Fibroblast of skin of back (primary cell): ENCODE measurements at regions not wholly inside any gene's neighbourhood (a gene's known extent, or its start where the extent isn't known, plus 50 kb on each side); places are given as distances from the start of the nearest gene placed in this dataset.
"Not testable (repeated sequence)": the region's sequence is repeated elsewhere in the genome, so short reads cannot be mapped to it uniquely, and the experiment has no call there.

Experiments
- DNase-seq: peaks from one replicate; pipeline ENCODE4 v3.0.0-alpha.2; 2013

DNA sequence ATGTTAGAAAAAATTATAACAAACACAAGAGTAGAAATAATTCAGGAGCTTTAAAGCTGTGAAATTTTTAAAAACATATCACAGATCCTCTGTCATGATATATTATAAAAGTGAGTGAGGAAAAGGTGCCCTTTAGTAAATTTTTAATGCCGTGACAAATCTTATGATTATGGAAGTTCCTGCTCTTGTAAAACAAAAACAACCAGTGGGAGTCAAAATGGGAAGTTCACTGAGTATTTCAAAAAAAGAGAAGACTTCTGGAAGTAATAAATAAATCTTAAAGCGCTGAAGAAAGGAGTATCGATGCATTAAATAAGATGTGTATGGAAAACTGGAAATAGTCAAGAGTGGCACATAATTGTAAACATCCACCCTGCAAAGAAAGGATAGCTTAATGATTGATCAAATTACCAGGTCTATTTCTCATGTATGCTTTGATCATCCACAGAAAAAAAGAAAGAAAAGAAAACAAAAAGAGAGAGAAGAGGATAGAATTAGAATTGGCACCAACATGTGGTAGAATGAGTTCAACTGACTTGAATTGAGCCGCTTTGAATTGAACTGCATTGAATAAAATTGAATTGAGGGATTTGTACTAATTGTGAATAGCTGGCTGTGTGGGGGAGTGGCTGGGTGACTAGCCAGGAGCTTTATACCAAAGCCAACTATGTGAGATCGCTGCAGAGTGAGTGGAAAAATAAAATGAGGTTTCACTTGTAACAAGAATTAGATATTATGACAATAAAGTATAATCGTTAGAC is 647.6 kb upstream of the SPRY2 start:
- DNase-seq, result no peak

DNA sequence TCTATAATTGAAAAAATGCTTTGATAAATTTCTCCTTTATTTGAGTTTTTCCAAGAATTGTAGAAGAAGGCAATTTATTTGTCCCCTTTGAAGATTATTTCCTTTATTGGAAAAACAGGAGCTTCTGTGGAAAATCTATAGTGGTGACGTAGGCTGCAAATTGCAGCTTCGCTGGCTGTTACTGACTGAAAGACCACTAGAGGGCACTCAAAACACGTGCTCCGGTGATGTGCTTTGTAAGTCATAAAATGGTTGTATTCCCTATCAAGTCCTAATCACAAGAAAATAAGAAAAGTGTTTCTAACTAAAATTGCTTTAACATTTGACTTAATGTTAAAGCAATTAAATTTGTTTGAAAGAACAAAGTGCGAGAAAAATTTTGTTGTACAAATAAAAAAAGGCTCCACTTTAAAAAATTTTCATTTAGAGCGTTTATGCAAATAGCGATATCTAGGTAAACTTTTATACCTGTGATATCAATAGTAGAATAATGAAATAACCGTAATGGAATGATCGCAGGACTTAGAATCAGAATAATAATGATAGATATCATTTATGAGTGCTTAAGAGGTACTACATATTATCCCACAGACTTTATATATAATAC is 638.2 kb upstream of the SPRY2 start:
- DNase-seq, result peak; percentile 61

DNA sequence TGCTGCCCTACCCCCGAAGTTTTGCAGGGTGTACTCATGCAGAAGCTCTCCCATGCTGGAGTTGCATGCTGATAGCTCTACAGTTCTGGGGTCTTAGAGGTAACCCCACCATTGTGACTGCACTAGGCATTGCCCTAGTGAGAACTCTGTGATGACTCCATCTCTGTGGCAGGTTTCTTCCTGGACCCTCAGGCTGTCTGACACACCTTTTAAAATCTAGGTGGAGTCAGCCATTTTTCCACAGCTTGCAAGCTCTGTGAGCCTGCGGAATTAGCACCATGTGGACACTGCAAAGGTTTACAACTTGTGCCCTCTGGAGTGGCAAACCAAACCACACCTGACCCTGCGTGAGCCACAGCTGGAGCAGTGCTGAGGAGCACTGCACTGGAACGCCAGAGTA is 636.2 kb upstream of the SPRY2 start:
- no peak for DNase-seq

DNA sequence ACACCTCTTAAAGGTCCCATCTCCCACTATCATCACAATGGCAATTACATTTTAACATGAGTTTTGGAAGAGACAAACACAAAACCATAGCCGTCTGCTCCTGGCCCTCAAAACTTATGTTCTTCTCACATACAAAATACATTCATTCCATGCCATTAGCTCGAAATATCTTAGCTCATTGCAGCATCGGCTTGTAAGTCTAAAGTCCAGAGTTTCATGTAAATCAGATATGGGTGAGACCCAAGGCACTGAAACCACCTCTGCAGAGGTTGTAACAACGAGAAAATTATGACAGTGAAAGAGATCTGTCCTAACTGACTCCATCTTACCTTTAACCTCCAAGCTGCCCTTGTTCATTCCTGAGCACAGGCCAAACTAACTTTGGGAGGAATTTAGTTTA is 635.0 kb upstream of the SPRY2 start:
- DNase-seq, result no peak

DNA sequence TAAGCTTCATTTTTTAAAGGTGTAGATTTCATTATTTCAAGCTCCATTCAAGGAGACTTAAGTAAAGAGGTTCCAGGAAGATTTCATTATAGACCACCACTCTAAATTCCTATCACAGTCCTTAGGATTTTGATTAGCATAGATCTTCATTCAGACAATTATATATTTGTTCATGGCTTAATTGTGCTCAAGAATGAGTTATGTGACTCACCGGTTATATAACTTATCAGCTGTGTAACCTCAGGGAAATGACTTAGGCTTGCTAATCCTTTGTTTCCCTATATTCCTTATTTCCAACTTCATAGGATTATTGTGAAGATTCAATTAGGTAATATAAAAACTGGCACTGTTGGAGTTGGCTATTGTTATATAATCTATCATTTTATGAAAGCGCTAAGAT is 632.8 kb upstream of the SPRY2 start:
- no peak for DNase-seq

DNA sequence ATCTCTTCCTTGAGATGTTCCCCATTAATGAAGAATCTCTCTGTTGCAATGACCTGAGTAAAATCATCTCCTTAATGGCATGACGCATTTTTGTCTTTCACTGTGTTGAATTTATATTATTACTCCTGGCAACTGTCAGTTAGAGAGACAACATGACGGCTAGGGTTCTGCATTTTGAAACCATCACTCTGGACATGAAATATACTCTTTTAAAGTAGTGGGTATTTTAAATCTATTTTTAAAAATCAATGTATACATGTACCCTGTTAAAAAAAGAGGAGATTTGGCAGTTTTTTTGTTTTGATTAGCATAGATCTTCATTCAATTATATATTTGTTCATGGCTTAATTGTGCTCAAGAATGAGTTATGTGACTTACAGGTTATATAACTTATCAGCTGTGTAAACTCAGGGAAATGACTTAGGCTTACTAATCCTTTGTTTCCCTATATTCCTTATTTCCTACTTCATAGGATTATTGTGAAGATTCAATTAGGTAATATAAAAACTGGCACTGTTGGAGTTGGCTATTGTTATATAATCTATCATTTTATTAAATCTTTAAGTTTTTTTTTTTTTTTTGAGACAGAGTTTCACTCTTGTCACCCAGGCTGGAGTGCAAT is 632.0 kb upstream of the SPRY2 start:
- DNase-seq, result no peak

DNA sequence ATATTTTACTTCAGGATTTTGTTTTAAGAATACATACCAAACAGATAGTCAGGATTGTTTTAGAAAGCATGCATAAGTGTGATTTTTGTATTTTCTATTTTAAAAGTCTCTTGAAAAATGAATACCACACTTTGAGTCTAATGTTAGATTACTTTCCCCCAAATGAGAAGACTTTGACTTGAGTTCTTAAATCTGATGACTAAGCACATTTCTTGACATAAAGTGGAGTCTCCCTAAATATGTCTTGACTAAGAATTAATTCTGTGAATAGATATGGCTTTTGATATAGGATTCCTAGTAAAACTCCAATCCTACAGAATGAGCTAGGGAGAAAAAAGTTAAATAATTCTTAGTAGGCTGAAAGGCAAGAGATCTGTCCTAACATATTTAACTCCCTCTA is 624.2 kb upstream of the SPRY2 start:
- no peak for DNase-seq

DNA sequence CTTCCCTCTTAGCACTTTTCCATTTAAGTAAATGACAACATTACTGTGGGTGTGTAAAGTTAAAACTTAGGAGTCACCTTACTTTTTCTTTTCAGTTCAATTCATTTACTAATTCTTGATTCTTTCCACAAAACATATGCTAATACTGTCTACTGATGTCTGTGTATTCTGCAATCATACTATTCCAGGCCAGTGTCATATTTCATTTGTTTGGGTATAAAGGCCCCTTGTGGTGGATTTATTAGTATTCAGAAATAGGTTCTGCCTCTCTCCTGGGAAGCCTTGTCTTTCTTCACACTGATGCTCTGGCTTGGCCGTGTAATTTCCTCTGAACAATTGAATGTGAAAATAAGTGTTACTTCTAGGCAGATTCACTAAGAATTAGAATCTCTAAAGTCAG is 621.9 kb upstream of the SPRY2 start:
- DNase-seq, result no peak

DNA sequence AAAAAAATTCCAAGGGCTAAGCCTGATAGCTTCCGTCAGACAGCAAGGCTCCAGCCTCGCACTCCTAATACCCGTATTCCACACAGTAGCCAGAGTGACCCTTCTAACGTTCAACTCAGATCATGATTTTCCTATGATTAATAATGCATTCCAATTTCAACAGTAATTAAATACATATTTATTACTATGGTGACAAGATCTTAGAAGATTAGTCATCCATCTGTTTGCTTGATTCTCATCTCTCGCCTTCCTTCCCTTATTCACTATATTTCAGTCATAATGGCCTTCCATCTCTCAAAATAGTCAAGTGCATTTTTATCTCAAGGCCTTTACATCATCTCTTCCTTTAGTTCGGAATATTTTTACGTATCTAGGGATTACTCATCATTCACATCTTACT is 621.2 kb upstream of the SPRY2 start:
- peak; percentile 52 for DNase-seq

DNA sequence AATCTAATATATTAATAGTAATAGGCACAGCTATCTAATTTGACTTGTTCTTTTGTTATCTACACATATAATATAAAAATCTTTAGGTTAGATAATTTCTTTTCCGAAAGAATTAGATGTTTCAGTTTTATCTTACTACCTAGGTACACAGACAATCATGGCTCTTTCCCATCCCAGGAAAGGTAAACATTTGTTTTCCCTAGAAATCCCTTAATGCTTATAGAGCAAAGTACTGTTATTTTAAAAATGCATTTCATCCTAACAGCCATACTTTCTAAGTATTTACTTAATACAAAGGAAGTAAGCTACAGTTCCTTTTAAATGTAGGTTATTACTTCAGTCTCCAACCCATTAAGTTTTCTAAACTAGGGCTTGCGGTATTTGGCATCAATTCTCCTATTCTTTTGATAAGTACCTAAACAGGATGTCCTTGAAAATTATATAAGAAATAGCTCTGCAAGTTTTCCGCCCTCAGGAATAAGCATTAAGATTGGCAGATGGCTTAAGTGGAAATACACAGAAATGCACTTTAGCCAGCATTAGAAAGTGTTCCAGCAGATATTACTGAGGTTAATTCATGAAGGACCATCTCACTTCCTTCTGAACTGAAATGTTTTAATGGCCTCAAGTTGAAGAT is 616.2 kb upstream of the SPRY2 start:
- no peak for DNase-seq

DNA sequence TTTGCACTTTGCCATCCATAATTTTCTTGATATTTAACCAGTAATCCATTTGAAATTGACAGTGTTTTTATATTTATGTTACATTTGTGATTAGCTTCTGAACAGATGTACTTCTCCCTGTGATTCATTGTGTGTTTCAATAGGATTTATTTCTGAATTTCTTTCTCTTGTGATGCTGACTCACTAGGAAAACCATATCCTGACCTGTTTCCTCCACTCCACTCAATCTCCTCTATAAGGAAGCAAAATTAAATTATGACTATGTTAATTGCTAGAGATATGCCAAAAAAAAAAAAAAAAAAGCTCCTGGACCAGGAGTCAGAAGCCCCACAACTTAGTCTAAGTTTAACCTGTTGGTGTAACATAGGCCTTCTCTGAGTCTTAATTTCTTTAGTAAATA is 614.6 kb upstream of the SPRY2 start:
- DNase-seq, result no peak

DNA sequence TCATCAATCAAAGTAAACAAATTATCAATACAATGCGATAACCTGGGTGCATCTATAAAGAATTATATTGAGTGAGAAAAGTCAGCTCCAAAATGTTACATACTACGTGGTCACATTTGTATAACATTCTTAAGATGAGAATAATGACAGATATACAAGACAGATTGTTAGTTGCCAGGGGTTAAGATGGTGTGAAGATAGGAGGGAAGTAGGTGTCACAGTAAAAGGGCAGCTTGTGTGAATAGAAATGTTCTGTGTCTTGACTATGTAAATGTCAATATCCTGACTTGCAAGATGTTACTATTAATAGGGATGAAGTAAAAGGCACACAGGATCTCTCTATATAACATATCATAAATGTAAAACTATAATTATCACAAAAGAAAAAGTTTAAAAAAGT is 611.2 kb upstream of the SPRY2 start:
- no peak for DNase-seq

DNA sequence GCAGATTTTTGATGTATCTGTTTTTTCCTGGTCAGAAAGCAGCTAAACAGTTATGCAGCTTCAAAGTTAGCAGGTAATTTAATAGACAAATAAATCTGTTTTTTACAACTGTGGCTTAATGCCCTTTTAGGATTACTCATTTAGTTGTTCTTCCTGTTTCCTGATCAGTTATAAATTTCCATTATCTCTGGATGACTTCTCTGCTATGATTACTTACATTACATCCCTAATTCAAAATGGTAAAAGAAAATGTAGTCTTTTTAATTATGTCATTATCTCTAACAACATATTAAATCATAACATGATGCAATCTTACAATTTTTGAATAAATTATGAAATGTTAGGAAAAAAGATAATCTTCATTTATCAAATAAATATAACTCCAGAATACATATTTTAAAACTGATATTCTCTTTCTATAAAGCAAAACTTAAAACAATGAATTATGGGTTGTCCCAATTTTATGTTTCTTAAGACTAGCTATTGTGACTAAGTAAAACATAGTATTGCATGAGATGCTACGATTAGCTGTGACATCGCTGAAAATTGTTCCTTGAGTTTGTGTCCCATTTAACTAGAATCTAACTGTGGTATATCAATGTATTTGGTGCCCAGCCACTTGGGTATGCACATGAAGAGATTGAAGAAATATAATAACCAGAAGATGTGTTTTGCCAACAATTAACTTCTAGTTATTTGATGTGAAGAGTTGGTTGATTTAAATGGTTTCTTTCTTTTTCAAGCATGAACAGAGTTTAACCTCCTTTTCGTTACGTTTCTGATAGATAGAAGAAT is 605.3 kb upstream of the SPRY2 start:
- no peak for DNase-seq

DNA sequence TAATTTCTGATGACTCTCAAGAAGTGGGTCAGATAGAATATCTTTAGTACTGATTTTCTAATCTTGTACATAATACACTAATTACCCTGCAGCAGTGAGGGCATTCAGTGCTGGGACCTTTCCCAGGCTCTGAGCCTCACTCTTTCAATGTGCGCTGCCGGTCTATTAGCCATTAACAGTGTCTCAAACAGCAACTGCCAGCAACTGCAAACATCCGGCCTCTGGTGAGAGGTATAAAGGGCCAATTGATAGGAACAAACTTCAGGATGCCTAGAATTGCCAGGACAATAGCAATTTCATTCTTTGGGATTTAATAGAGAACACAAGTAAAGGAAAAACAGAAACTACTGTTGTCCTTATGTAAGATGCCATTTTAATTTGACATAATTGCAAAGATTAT is 604.4 kb upstream of the SPRY2 start:
- DNase-seq, result no peak

DNA sequence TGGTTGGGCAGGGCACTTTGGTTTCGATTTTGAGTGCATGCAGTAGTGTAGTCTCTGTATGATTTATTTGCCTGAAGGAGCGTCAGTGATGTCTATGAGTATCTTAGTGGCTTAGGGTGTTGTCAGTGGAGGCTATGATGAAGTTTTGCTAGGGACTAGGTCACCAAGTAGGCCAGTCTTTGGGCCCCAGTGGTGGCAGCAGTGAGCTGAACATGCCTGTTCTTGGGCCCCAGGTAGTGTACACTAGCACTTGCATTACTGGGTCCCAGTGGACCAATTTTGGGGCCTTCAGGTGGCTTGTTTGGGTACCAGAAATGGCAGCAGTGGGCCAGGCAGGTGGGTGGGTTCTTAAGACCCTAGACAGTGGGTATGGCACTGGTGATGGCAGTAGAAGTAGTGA is 598.7 kb upstream of the SPRY2 start:
- DNase-seq, result no peak

DNA sequence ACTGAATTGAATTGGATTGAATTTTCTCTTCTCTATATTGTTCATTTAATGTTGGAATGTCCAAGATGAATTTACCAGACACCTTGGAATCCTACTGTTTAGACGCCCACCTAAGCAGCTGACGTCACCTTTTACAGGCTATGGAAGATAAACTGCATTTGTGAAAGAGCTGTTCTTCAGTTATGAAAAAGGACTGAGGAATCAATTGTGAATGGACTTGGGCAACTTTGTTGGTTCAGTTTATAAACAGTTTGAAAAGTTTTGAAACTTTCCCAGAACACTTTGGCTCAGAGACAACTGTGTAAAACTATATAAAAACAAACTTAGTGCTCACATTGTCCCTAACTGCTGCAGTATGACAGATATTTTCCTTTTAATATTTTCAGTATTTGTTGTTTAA is 590.8 kb upstream of the SPRY2 start:
- no peak for DNase-seq

DNA sequence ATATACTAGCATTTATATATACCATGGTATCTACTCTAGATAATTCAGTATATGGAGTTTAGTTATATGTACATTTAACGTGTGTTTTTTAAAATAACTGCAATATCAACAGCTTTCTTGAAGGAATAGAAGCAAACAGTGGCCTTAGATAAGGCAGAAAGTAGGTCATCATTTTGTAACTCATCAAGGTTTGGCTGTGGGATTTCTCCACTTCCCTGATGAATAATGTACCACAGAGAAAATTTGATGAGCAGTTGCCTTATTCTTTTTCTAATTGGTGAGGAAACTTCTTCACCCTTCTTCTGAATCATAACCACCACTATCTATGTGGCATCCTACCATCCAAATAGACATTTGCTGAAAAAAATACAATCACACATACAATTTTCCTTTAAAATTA is 590.2 kb upstream of the SPRY2 start:
- no peak for DNase-seq

DNA sequence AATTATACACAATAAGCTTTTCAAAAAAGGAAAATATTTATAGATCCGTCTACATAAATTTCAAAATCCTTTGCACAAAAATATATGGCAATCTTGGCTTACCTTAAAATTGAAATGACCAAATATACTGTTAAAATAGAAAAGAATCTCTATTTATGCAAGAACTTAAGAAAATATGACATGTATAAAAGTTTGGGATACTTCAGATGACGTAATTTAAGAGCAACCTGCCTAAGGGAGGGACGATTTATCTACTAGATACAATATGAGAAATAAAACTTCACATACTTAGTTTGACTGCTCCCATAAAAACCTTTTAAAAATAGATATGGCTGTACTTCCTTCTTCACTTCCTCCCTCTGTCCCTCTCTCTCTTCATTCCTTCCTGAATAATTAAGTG is 587.3 kb upstream of the SPRY2 start:
- DNase-seq, result no peak

DNA sequence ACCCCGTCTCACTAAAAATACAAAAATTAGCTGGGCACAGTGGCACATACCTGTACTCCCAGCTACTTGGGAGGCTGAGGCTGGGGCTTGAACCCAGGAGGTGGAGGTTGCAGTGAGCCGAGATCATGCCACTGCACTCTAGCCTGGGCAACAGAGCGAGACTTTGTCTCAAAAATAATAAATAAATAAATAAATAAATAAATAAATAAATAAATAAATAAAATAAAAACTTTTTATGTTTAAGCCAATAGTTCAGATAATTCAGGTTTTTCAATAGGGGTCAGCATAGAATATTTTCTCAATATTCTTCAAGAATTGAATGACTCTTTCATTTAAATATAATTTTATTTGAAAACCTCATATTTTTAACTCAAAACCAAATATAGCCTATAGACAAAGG is 585.1 kb upstream of the SPRY2 start:
- not testable (repeated sequence) for DNase-seq

DNA sequence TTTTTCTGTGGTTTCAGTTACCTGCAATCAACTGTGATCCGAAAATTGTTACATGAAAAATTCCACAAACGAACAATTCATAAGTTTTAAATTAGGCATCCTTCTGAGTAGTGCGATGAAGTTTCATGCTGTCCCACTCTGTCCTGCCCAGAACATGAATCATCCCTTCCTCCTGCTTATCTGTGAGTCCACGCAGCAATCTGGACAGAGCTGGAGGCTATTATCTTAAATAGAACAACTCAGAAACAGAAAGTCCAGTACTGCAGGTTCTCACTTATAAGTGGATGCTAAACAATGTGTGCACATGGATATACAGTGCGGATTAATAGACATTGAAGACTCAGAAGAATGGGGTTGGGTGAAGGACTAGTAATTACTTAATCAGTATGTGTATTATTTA is 583.7 kb upstream of the SPRY2 start:
- DNase-seq, result peak; percentile 21

DNA sequence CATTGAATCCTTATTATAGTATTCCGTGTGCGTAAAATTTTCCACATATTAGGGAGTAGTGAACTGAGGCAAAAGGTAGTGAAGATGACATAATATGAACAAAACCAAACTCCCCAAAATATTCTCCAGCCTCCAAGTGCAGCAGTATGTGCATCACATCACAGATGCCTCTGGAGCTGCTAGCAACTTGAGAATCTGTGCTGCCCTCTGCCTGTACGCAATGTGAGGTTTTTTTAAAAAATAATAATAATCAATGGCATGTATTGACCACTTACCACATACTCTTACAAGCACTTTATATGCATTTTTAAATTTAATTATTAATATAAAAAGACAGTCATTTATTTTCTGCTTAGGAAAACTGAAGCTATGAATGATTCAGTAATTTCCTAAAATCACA is 583.0 kb upstream of the SPRY2 start:
- DNase-seq, result no peak

DNA sequence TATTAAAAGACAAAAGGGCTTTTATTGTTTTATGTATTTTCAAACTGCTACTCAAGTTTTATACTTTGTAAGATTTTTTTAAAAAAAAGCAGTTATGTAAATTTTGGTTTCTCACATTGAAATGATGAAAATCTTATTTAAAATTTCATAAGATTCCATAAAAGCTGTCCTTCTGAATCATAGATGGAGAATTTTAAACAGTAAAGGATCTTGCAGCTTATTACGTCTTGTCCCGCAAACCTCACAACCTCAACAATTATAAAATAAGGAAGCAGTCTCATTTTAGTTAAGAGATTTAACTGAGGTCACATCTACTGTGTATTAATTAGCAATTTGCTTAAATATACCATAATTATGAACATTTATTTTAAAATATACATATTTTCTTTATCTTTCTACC is 581.0 kb upstream of the SPRY2 start:
- no peak for DNase-seq

DNA sequence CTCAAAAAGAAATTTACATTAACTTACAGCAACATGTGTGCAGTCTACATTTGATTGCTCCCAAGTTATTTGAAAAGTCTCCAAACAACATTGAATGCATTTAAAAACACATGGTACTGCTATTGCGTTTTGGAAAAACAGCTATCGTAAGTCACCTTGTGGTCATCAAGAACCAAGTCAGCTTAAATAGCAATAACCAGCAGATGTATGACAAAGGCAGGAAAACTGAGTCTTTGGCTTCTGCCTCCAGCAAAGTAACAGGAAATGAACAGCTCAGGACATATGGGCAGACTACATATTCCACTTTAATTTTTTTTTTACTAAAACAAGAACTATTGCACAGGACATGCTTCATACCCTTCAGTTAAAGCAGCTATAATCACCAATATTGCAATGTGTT is 580.6 kb upstream of the SPRY2 start:
- peak; percentile 25 for DNase-seq
